ENCODE measurements at regions not wholly inside any gene's neighbourhood (a gene's known extent, or its start where the extent isn't known, plus 50 kb on each side); places are given as distances from the start of the nearest gene placed in this dataset.

GRCh38 chr1:47591801-47592200, 154.0 kb downstream of the FOXD2 start:
- TF ChIP-seq POLR2A (IDR thresholded peaks at IDR 0.05; ENCODE audit: low read depth, low read length) = no peak
- no peak for TF ChIP-seq POLR2AphosphoS5 (IDR thresholded peaks at IDR 0.05; ENCODE audit: low read depth, low read length)
